ENCODE measurements at regions not wholly inside any gene's neighbourhood (a gene's known extent, or its start where the extent isn't known, plus 50 kb on each side); places are given as distances from the start of the nearest gene placed in this dataset.
"Not testable (repeated sequence)": the region's sequence is repeated elsewhere in the genome, so short reads cannot be mapped to it uniquely, and the experiment has no call there.

GRCh38 chr11:87559852-87560251, 522.1 kb downstream of the TMEM135 start:
- H3K36me3 ChIP-seq (ENCODE audit: control insufficient read depth in 4 of 4, insufficient read depth in 3 of 4, low read depth in 1 of 4, low read length in 3 of 4); DNase-seq (ENCODE audit: low spot score); H3K9ac ChIP-seq (ENCODE audit: low read depth in 1 of 2, low read length in 2 of 2); H3K4me3 ChIP-seq (ENCODE audit: low read depth in 1 of 3, low read length in 3 of 3); H3K27ac ChIP-seq (ENCODE audit: low read depth in 1 of 2, low read length in 2 of 2); H3K9me3 ChIP-seq (ENCODE audit: control insufficient read depth in 4 of 4, low read length in 3 of 4); H3K4me1 ChIP-seq (ENCODE audit: control insufficient read depth in 4 of 4, insufficient read depth in 4 of 4, low read length in 3 of 4); H3K27me3 ChIP-seq (ENCODE audit: control insufficient read depth in 4 of 4, insufficient read depth in 4 of 4, low read length in 3 of 4): not testable (repeated sequence)
- WGBS, result 65% methylated on average over 3 of the region's 3 CpGs

- WGBS, result 76% methylated on average over 2 of the region's 2 CpGs
- no peaks in the 10 kb centered on the region for H3K27me3 ChIP-seq (ENCODE audit: control insufficient read depth in 4 of 4, insufficient read depth in 4 of 4, low read length in 3 of 4)
- TF ChIP-seq EGR1 (IDR thresholded peaks at IDR 0.05; ENCODE audit: low read depth in 2 of 2), result no peak
- TF ChIP-seq RXRA (IDR thresholded peaks at IDR 0.05), result no peak
- TF ChIP-seq SP1 (IDR thresholded peaks at IDR 0.05), result no peak
- no peak for TF ChIP-seq GABPA (IDR thresholded peaks at IDR 0.05 in 1 of 2, conservative IDR thresholded peaks at IDR 0.05 in 1 of 2)
- TF ChIP-seq FOXA2 (IDR thresholded peaks at IDR 0.05), result no peak
- TF ChIP-seq TAF1 (conservative IDR thresholded peaks at IDR 0.05), result no peak
- no peak for TF ChIP-seq RAD21 (IDR thresholded peaks at IDR 0.05)
- TF ChIP-seq YY1 (IDR thresholded peaks at IDR 0.05), result no peak
- TF ChIP-seq HNF4A (conservative IDR thresholded peaks at IDR 0.05), result no peak
- no peak for TF ChIP-seq MAX (IDR thresholded peaks at IDR 0.05)
- no peak for TF ChIP-seq NR2F2 (IDR thresholded peaks at IDR 0.05)
- no peak for TF ChIP-seq ZBTB33 (IDR thresholded peaks at IDR 0.05)
- TF ChIP-seq HNF4G (IDR thresholded peaks at IDR 0.05), result no peak
- no peak for TF ChIP-seq ATF3 (IDR thresholded peaks at IDR 0.05)
- no peak for TF ChIP-seq FOXA1 (IDR thresholded peaks at IDR 0.05)
- no peak for TF ChIP-seq JUND (IDR thresholded peaks at IDR 0.05)
- TF ChIP-seq CTCF (IDR thresholded peaks at IDR 0.05; ENCODE audit: low read depth, low read length, missing input control), result no peak
- TF ChIP-seq REST (IDR thresholded peaks at IDR 0.05), result no peak
- H3K4me3 ChIP-seq (ENCODE audit: low read depth in 1 of 3, low read length in 3 of 3), result no peak overlapping the region
- no peak overlapping the region for H3K9ac ChIP-seq (ENCODE audit: low read depth in 1 of 2, low read length in 2 of 2)
- H3K4me1 ChIP-seq (ENCODE audit: control insufficient read depth in 4 of 4, insufficient read depth in 4 of 4, low read length in 3 of 4), result no peaks in the 10 kb centered on the region
- no peak for DNase-seq (ENCODE audit: low spot score)
- no peaks in the 10 kb centered on the region for H3K9me3 ChIP-seq (ENCODE audit: control insufficient read depth in 4 of 4, low read length in 3 of 4)
- no peak overlapping the region for H3K27ac ChIP-seq (ENCODE audit: low read depth in 1 of 2, low read length in 2 of 2)
- no peaks in the 10 kb centered on the region for H3K36me3 ChIP-seq (ENCODE audit: control insufficient read depth in 4 of 4, insufficient read depth in 3 of 4, low read depth in 1 of 4, low read length in 3 of 4)
These were observed 517.4 kb downstream of the TMEM135 start for GRCh38 chr11:87555101-87555500.

All from liver (tissue), 8 donors.